GM12878 (cell line): ENCODE measurements at regions not wholly inside any gene's neighbourhood (a gene's known extent, or its start where the extent isn't known, plus 50 kb on each side); places are given as distances from the start of the nearest gene placed in this dataset.

Source experiments
- ATAC-seq: fragments of 200-7000 bp; cut with Tn5 transposase; 3 replicates; pipeline ENCODE4 v1.9.1; 2020; ENCODE audit warnings: mild to moderate bottlenecking, moderate library complexity
- BruUV-seq: library from RNA; stranded (reverse); fragments of 400-500 nt; replicated peaks from 2 replicates; lab custom pipeline; 2021; lab: Mats Ljungman, UMichigan
- CTCF ChIA-PET: fragments of 300-600 bp; sonication (Branson Sonifier 250); formaldehyde crosslinking; extraction: SDS; loops from one replicate; lab custom pipeline; 2021; ENCODE audit warnings: inconsistent platforms; lab: Yijun Ruan, JAX
- POLR2A ChIA-PET: fragments of 350-600 bp; formaldehyde crosslinking; extraction: SDS; loops from one replicate; lab custom pipeline; 2021; ENCODE audit warnings: inconsistent platforms; lab: Charles Lee
- RAD21 ChIA-PET: fragments of 300-600 bp; sonication (Branson Sonifier 250); formaldehyde crosslinking; loops from one replicate; lab custom pipeline; 2023; ENCODE audit warnings: antibody characterized with exemption; ENCODE audit not compliant: unreplicated experiment; lab: Charles Lee
- SMC1A ChIA-PET: fragments of 300-600 bp; sonication (Branson Sonifier 250); formaldehyde crosslinking; loops from one replicate; lab custom pipeline; 2023; ENCODE audit not compliant: unreplicated experiment, uncharacterized antibody; lab: Charles Lee
- DNase-seq: peaks from one replicate; pipeline ENCODE4 v3.0.0-alpha.2; 2011; ENCODE audit warnings: low read depth, low spot score
- FAIRE-seq: peaks from 3 replicates; lab custom pipeline; 2011; peaks lifted over from hg19 to GRCh38; lab: Jason Lieb, UNC
- H2AFZ ChIP-seq: 2 replicates; pipeline ENCODE4 v1.6.0; 2011; ENCODE audit warnings: low read depth, low read length, control low read depth; ENCODE audit not compliant: control insufficient read depth
- H3K27ac ChIP-seq: 2 replicates; pipeline ENCODE4 v1.5.1; 2011; ENCODE audit warnings: control low read depth; ENCODE audit not compliant: control insufficient read depth, insufficient read depth
- H3K27me3 ChIP-seq, 2 experiments: replicated peaks in 1 of 2; 2 replicates each; pipeline versions ENCODE4 v1.6.0 to v1.6.1; 2011; ENCODE audit warnings: low read length in 1 of 2; ENCODE audit not compliant: control insufficient read depth in 2 of 2, insufficient read depth in 2 of 2
- H3K36me3 ChIP-seq, 2 experiments: 2 replicates each; pipeline ENCODE4 v1.5.1; 2011; ENCODE audit warnings: low read length in 1 of 2; ENCODE audit not compliant: control insufficient read depth in 2 of 2, insufficient read depth in 2 of 2
- H3K4me1 ChIP-seq: 2 replicates; pipeline ENCODE4 v1.6.1; 2011; ENCODE audit warnings: mild to moderate bottlenecking, low read length, moderate library complexity, mixed read lengths; ENCODE audit not compliant: control insufficient read depth, insufficient read depth
- H3K4me2 ChIP-seq: 2 replicates; pipeline ENCODE4 v1.6.0; 2011; ENCODE audit warnings: control low read depth; ENCODE audit not compliant: control insufficient read depth, insufficient read depth
- H3K4me3 ChIP-seq: fragments of 200-600 bp; sonication (generic); 2 replicates; pipeline ENCODE4 v1.5.1; 2016
- H3K79me2 ChIP-seq: 2 replicates; pipeline ENCODE4 v1.6.0; 2011; ENCODE audit warnings: low read length; ENCODE audit not compliant: control insufficient read depth, insufficient read depth
- H3K9ac ChIP-seq: 2 replicates; pipeline ENCODE4 v1.8.0; 2011; ENCODE audit warnings: low read length, control low read depth, mixed read lengths; ENCODE audit not compliant: control insufficient read depth, insufficient read depth
- H3K9me3 ChIP-seq: replicated peaks from 3 replicates; pipeline ENCODE4 v1.5.1; 2011; ENCODE audit warnings: mild to moderate bottlenecking, low read length; ENCODE audit not compliant: control insufficient read depth, insufficient read depth
- H4K20me1 ChIP-seq: 2 replicates; pipeline ENCODE4 v1.6.0; 2011; ENCODE audit not compliant: control insufficient read depth, insufficient read depth
- IRF3 ChIP-seq: fragments of 450-650 bp; IDR thresholded peaks from 2 replicates; pipeline ENCODE4 v1.6.1; 2014; ENCODE audit warnings: mild to moderate bottlenecking
- MAX ChIP-seq: IDR thresholded peaks from 2 replicates; pipeline ENCODE4 v1.6.1; 2012; ENCODE audit warnings: low read depth, low read length, improper control_type of control experiment
- NR2C2 ChIP-seq: IDR thresholded peaks from 2 replicates; pipeline ENCODE4 v1.6.1; 2011; ENCODE audit warnings: borderline replicate concordance, low read depth; ENCODE audit not compliant: control insufficient read depth, insufficient read length
- RCOR1 ChIP-seq: conservative IDR thresholded peaks from 2 replicates; pipeline ENCODE4 v1.6.1; 2012; ENCODE audit warnings: low read depth, low read length, improper control_type of control experiment
- TAF1 ChIP-seq: IDR thresholded peaks from 2 replicates; pipeline ENCODE4 v1.6.1; 2011; ENCODE audit warnings: mild to moderate bottlenecking, low read depth, low read length, borderline replicate concordance
- ZBTB33 ChIP-seq: fragments of 450-650 bp; IDR thresholded peaks from 2 replicates; pipeline ENCODE4 v1.6.1; 2017; ENCODE audit warnings: mild to moderate bottlenecking
- WGBS: methylation state at CpG from one replicate; pipeline ENCODE4 v1.1.6; 2016; ENCODE audit warnings: low lambda C conversion rate; ENCODE audit not compliant: insufficient replicate concordance, insufficient coverage; ENCODE audit errors: missing lambda C conversion rate; 5-methylcytosine and 5-hydroxymethylcytosine counted together
- in situ Hi-C: fragments of 300-500 bp; cut with MboI; formaldehyde crosslinking; loops from 9 replicates; pipeline ENCODE4 v1.14.3; 2018; ENCODE audit warnings: mixed read lengths
- intact Hi-C: fragments of 100-400 bp; cut with micrococcal nuclease; formaldehyde crosslinking; loops from one replicate; pipeline ENCODE4 v1.14.2; 2022; ENCODE audit not compliant: unreplicated experiment
- TF ChIP-seq, protein P1 (sequence below): IDR thresholded peaks from 2 replicates; pipeline ENCODE4 v1.6.1; 2012; ENCODE audit warnings: mild to moderate bottlenecking, low read depth, low read length
- TF ChIP-seq, protein P2 (sequence below), 3 experiments: IDR thresholded peaks in 2 of 3; conservative IDR thresholded peaks in 1 of 3; 2 replicates each; pipeline ENCODE4 v1.5.1; 2011; ENCODE audit warnings: low read depth in 3 of 3, low read length in 3 of 3, mild to moderate bottlenecking in 3 of 3, control low read depth in 2 of 3, moderate library complexity in 2 of 3, inconsistent platforms in 1 of 3, mixed read lengths in 1 of 3; ENCODE audit not compliant: control insufficient read depth in 2 of 3, insufficient read depth in 1 of 3; ENCODE audit errors: extremely low read depth in 1 of 3

DNA sequence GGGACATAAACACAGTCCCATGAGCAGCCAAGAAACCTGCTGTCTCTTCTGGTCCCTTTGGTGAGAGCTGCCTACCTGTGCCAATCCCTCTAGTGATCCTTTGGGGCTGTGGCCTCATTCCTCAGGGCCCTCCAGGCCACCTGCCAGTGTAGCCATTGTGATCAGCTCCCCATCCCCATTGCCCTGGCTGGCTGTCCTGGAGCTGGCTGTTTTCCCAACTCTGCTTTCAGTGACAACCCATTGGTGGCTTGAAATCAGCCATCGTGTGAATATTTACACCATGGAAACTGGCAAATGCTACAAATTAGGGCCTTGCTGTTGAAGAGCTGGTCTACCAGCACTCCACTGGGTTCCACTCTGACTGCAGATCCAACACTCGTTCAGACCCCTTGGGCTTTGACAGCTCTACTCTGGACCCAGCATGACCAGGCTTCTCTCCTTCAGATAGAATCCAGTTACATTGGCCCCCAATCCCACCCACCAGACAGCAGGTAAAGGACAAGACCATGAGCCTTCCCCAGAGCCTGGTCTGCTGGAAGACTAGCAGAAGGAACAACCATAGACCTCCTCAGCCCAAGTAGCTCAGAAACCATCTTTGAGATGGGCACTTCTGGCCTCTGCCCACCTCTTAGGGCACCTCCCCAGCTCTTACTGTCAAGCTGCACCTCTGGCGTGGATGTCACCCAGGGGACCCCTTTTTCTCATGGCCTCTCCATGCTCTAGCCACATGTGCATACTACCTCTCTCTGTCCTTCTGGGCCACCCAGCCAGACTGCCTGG lies 69.2 kb upstream of the NEK6 start (continued):
- TF ChIP-seq, protein P1, sequence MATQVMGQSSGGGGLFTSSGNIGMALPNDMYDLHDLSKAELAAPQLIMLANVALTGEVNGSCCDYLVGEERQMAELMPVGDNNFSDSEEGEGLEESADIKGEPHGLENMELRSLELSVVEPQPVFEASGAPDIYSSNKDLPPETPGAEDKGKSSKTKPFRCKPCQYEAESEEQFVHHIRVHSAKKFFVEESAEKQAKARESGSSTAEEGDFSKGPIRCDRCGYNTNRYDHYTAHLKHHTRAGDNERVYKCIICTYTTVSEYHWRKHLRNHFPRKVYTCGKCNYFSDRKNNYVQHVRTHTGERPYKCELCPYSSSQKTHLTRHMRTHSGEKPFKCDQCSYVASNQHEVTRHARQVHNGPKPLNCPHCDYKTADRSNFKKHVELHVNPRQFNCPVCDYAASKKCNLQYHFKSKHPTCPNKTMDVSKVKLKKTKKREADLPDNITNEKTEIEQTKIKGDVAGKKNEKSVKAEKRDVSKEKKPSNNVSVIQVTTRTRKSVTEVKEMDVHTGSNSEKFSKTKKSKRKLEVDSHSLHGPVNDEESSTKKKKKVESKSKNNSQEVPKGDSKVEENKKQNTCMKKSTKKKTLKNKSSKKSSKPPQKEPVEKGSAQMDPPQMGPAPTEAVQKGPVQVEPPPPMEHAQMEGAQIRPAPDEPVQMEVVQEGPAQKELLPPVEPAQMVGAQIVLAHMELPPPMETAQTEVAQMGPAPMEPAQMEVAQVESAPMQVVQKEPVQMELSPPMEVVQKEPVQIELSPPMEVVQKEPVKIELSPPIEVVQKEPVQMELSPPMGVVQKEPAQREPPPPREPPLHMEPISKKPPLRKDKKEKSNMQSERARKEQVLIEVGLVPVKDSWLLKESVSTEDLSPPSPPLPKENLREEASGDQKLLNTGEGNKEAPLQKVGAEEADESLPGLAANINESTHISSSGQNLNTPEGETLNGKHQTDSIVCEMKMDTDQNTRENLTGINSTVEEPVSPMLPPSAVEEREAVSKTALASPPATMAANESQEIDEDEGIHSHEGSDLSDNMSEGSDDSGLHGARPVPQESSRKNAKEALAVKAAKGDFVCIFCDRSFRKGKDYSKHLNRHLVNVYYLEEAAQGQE = no peak
- TF ChIP-seq, protein P2, sequence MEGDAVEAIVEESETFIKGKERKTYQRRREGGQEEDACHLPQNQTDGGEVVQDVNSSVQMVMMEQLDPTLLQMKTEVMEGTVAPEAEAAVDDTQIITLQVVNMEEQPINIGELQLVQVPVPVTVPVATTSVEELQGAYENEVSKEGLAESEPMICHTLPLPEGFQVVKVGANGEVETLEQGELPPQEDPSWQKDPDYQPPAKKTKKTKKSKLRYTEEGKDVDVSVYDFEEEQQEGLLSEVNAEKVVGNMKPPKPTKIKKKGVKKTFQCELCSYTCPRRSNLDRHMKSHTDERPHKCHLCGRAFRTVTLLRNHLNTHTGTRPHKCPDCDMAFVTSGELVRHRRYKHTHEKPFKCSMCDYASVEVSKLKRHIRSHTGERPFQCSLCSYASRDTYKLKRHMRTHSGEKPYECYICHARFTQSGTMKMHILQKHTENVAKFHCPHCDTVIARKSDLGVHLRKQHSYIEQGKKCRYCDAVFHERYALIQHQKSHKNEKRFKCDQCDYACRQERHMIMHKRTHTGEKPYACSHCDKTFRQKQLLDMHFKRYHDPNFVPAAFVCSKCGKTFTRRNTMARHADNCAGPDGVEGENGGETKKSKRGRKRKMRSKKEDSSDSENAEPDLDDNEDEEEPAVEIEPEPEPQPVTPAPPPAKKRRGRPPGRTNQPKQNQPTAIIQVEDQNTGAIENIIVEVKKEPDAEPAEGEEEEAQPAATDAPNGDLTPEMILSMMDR (IDR thresholded peaks at IDR 0.05 in 2 of 3, conservative IDR thresholded peaks at IDR 0.05 in 1 of 3; ENCODE audit: control insufficient read depth in 2 of 3, extremely low read depth in 1 of 3, insufficient read depth in 1 of 3, low read depth in 3 of 3, low read length in 3 of 3) = no peak
- no peak for TF ChIP-seq TAF1

DNA sequence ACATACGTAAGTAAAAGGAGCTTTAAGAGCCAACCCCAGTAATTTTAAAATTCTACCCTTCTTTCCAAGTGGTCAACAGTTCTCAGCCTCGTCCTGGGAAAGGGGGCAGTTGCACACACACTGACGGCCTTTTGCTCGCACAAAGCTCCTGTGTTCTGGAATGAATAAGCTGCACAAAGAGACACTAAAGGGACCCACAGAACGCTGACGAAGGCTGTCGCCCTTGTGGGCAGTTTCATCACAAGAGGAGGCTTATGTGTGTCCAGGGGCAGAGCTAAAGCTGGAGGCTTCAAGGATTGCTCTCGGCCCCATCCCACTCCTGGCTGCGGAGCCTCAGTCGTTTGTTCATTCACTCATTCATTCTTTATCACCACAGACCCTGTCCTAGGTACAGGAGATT lies 67.0 kb upstream of the NEK6 start:
- H3K27me3 ChIP-seq = no peaks in the 10 kb centered on the region
- no peaks in the 10 kb centered on the region for H3K36me3 ChIP-seq
- no peak overlapping the region for H3K4me2 ChIP-seq
- H3K79me2 ChIP-seq = no peaks in the 10 kb centered on the region; the same call in 1 of the 2 replicates
- in situ Hi-C loops (no loop called here), intact Hi-C loops (no loop called here)
- peaks cover 4% of the 10 kb centered on the region; the same call in 2 of the 3 replicates for H3K9me3 ChIP-seq
- DNase-seq (no peak), FAIRE-seq (no peak), ATAC-seq (no peak)
- ChIA-PET RAD21 (no interaction called here), SMC1A (interaction anchor here (1.2 kb wide), 1 partner anchor 44 kb away, joined by 3 read pairs; no protein-coding TSS in a partner anchor), POLR2A (interaction anchor here (0.7 kb wide), 2 partner anchors 10 to 1025 kb away, joined by 3 read pairs; no protein-coding TSS in a partner anchor), CTCF (interaction anchor here (1.4 kb wide), 1 partner anchor 27 kb away, joined by 3 read pairs; no protein-coding TSS in a partner anchor)
- H3K4me3 ChIP-seq = no peak overlapping the region
- H4K20me1 ChIP-seq = no peaks in the 10 kb centered on the region
- no peaks in the 10 kb centered on the region for H3K4me1 ChIP-seq
- 84% methylated on average over 10 of the region's 10 CpGs for WGBS
- no peak overlapping the region for H3K27ac ChIP-seq
- BruUV-seq = no TSS peak
- H2AFZ ChIP-seq = no peak overlapping the region
- no peak overlapping the region for H3K9ac ChIP-seq
- TF ChIP-seq ZBTB33 (no peak), MAX (no peak), NR2C2 (no peak), RCOR1 (no peak), IRF3 (no peak)
- TF ChIP-seq, protein P2 (IDR thresholded peaks at IDR 0.05 in 2 of 3, conservative IDR thresholded peaks at IDR 0.05 in 1 of 3; ENCODE audit: control insufficient read depth in 2 of 3, extremely low read depth in 1 of 3, insufficient read depth in 1 of 3, low read depth in 3 of 3, low read length in 3 of 3) = no peak
